ENCODE measurements at regions not wholly inside any gene's neighbourhood (a gene's known extent, or its start where the extent isn't known, plus 50 kb on each side); places are given as distances from the start of the nearest gene placed in this dataset.

DNA sequence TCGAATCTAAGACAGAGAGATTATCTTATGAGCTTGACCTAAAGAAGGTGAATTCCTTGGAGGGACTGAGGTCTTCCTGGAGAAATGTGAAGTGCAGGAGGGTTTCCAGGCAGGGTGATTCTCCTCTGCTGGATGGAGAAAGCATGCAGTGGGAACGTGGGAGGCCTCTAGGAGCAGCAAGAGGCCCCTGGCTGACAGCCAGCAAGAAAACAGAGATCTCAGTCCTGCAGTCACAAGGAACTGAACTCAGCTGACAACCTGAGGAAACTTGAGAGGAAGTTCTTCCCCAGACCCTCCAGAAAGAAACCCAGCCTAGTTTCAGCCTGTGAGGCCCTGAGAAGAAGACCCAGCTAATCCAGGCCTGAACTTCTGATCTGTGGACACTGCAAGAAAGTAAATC is 345.9 kb downstream of the FAM72C start:
- Histone ChIP-seq H2AFZ (ENCODE audit: low read depth, low read length) (no peak overlapping the region), H3K9ac (ENCODE audit: low read depth, low read length) (no peak overlapping the region), H3K9me3 (ENCODE audit: insufficient read depth, low read length, severe bottlenecking) (no peaks in the 10 kb centered on the region), H3K4me3 (ENCODE audit: low read depth in 1 of 2, low read length in 2 of 2) (no peak overlapping the region), H3K27ac (ENCODE audit: low read length) (no peak overlapping the region), H3K79me2 (ENCODE audit: insufficient read depth, low read length) (no peaks in the 10 kb centered on the region), H3K27me3 (ENCODE audit: insufficient read depth, low read length, poor library complexity) (no peaks in the 10 kb centered on the region), H3K4me2 (ENCODE audit: insufficient read depth, low read length) (no peak overlapping the region), H3K4me1 (ENCODE audit: insufficient read depth, low read length) (no peaks in the 10 kb centered on the region), H4K20me1 (ENCODE audit: insufficient read depth, low read length) (no peaks in the 10 kb centered on the region), H3K36me3 (ENCODE audit: insufficient read depth, low read length) (no peaks in the 10 kb centered on the region)
- ATAC-seq (ENCODE audit: insufficient read depth, low read depth) (no peak), DNase-seq (no peak)
- TF ChIP-seq EZH2 (IDR thresholded peaks at IDR 0.05; ENCODE audit: borderline replicate concordance, low read depth, low read length, severe bottlenecking), result no peak
- TF ChIP-seq, protein P1, sequence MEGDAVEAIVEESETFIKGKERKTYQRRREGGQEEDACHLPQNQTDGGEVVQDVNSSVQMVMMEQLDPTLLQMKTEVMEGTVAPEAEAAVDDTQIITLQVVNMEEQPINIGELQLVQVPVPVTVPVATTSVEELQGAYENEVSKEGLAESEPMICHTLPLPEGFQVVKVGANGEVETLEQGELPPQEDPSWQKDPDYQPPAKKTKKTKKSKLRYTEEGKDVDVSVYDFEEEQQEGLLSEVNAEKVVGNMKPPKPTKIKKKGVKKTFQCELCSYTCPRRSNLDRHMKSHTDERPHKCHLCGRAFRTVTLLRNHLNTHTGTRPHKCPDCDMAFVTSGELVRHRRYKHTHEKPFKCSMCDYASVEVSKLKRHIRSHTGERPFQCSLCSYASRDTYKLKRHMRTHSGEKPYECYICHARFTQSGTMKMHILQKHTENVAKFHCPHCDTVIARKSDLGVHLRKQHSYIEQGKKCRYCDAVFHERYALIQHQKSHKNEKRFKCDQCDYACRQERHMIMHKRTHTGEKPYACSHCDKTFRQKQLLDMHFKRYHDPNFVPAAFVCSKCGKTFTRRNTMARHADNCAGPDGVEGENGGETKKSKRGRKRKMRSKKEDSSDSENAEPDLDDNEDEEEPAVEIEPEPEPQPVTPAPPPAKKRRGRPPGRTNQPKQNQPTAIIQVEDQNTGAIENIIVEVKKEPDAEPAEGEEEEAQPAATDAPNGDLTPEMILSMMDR (IDR thresholded peaks at IDR 0.05; ENCODE audit: borderline replicate concordance, extremely low read depth, low read length, poor library complexity, severe bottlenecking), result no peak

- Histone ChIP-seq H3K27ac (ENCODE audit: low read length) (no peak overlapping the region), H3K36me3 (ENCODE audit: insufficient read depth, low read length) (no peaks in the 10 kb centered on the region), H3K4me1 (ENCODE audit: insufficient read depth, low read length) (no peaks in the 10 kb centered on the region), H3K4me3 (ENCODE audit: low read depth in 1 of 2, low read length in 2 of 2) (no peak overlapping the region), H3K9me3 (ENCODE audit: insufficient read depth, low read length, severe bottlenecking) (no peaks in the 10 kb centered on the region), H3K9ac (ENCODE audit: low read depth, low read length) (no peak overlapping the region), H3K27me3 (ENCODE audit: insufficient read depth, low read length, poor library complexity) (no peaks in the 10 kb centered on the region), H3K79me2 (ENCODE audit: insufficient read depth, low read length) (no peaks in the 10 kb centered on the region), H3K4me2 (ENCODE audit: insufficient read depth, low read length) (no peak overlapping the region), H2AFZ (ENCODE audit: low read depth, low read length) (no peak overlapping the region), H4K20me1 (ENCODE audit: insufficient read depth, low read length) (no peaks in the 10 kb centered on the region)
- TF ChIP-seq, protein P1 (IDR thresholded peaks at IDR 0.05; ENCODE audit: borderline replicate concordance, extremely low read depth, low read length, poor library complexity, severe bottlenecking), result no peak
- TF ChIP-seq EZH2 (IDR thresholded peaks at IDR 0.05; ENCODE audit: borderline replicate concordance, low read depth, low read length, severe bottlenecking), result no peak
- ATAC-seq (ENCODE audit: insufficient read depth, low read depth) (no peak), DNase-seq (no peak)
Observed at GRCh38 chr1:143619851-143620250, 351.9 kb downstream of the FAM72C start.

DNA sequence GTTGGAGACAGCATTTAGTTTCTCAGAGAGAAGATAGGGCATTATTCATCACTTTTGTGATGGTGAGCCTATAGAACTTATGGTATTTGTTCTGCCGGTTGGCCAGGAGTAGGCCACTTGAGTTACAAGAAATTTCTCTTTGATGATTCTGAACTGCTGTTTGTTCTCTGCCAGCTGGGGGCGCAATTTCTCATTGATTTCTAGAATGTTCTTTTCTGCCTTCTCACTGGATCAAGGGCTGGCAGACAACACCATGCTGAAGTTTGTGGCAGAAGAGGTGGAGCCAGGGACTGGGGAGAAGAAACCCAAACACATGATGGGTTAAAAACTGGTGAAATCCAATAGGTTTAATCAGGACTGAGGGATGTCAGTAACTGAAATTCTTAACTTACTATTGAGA is 360.6 kb downstream of the FAM72C start:
- Histone ChIP-seq H3K27me3 (ENCODE audit: insufficient read depth, low read length, poor library complexity) (no peaks in the 10 kb centered on the region), H2AFZ (ENCODE audit: low read depth, low read length) (no peak overlapping the region), H3K4me1 (ENCODE audit: insufficient read depth, low read length) (no peaks in the 10 kb centered on the region), H4K20me1 (ENCODE audit: insufficient read depth, low read length) (no peaks in the 10 kb centered on the region), H3K9me3 (ENCODE audit: insufficient read depth, low read length, severe bottlenecking) (no peaks in the 10 kb centered on the region), H3K36me3 (ENCODE audit: insufficient read depth, low read length) (no peaks in the 10 kb centered on the region), H3K9ac (ENCODE audit: low read depth, low read length) (no peak overlapping the region), H3K27ac (ENCODE audit: low read length) (no peak overlapping the region), H3K79me2 (ENCODE audit: insufficient read depth, low read length) (no peaks in the 10 kb centered on the region), H3K4me3 (ENCODE audit: low read depth in 1 of 2, low read length in 2 of 2) (no peak overlapping the region), H3K4me2 (ENCODE audit: insufficient read depth, low read length) (no peak overlapping the region)
- TF ChIP-seq, protein P1 (IDR thresholded peaks at IDR 0.05; ENCODE audit: borderline replicate concordance, extremely low read depth, low read length, poor library complexity, severe bottlenecking), result no peak
- no peak for TF ChIP-seq EZH2 (IDR thresholded peaks at IDR 0.05; ENCODE audit: borderline replicate concordance, low read depth, low read length, severe bottlenecking)
- ATAC-seq (ENCODE audit: insufficient read depth, low read depth) (no peak), DNase-seq (no peak)

- no peaks in the 10 kb centered on the region for H4K20me1 ChIP-seq (ENCODE audit: insufficient read depth, low read length)
- ATAC-seq (ENCODE audit: insufficient read depth, low read depth), result no peak
- no peak for TF ChIP-seq EZH2 (IDR thresholded peaks at IDR 0.05; ENCODE audit: borderline replicate concordance, low read depth, low read length, severe bottlenecking)
- TF ChIP-seq, protein P1 (IDR thresholded peaks at IDR 0.05; ENCODE audit: borderline replicate concordance, extremely low read depth, low read length, poor library complexity, severe bottlenecking), result no peak
- no peaks in the 10 kb centered on the region for H3K79me2 ChIP-seq (ENCODE audit: insufficient read depth, low read length)
- no peaks in the 10 kb centered on the region for H3K9me3 ChIP-seq (ENCODE audit: insufficient read depth, low read length, severe bottlenecking)
- H3K27me3 ChIP-seq (ENCODE audit: insufficient read depth, low read length, poor library complexity), result no peaks in the 10 kb centered on the region
- no peak overlapping the region for H3K4me2 ChIP-seq (ENCODE audit: insufficient read depth, low read length)
- no peak overlapping the region for H3K4me3 ChIP-seq (ENCODE audit: low read depth in 1 of 2, low read length in 2 of 2)
- DNase-seq, result no peak
- H3K36me3 ChIP-seq (ENCODE audit: insufficient read depth, low read length), result no peaks in the 10 kb centered on the region
- no peak overlapping the region for H3K27ac ChIP-seq (ENCODE audit: low read length)
- H3K4me1 ChIP-seq (ENCODE audit: insufficient read depth, low read length), result no peaks in the 10 kb centered on the region
- H3K9ac ChIP-seq (ENCODE audit: low read depth, low read length), result no peak overlapping the region
- H2AFZ ChIP-seq (ENCODE audit: low read depth, low read length), result no peak overlapping the region
Observed at GRCh38 chr1:143610196-143610595, 361.6 kb downstream of the FAM72C start.
